WERI-Rb-1 (cell line): ENCODE measurements at regions not wholly inside any gene's neighbourhood (a gene's known extent, or its start where the extent isn't known, plus 50 kb on each side); places are given as distances from the start of the nearest gene placed in this dataset.

ENCODE experiments used
- DNase-seq: peaks from one replicate; pipeline ENCODE4 v3.0.0-alpha.2; 2020
- H3K27ac ChIP-seq: fragments of 250-450 bp; sonication (Bioruptor Pico); 2 replicates; pipeline ENCODE4 v1.5.1; 2020; ENCODE audit warnings: mild to moderate bottlenecking, moderate library complexity
- H3K27me3 ChIP-seq: fragments of 250-450 bp; sonication (Bioruptor Pico); 2 replicates; pipeline ENCODE4 v1.5.1; 2021; ENCODE audit warnings: mild to moderate bottlenecking, low read depth, moderate library complexity; ENCODE audit not compliant: insufficient read depth, severe bottlenecking
- H3K36me3 ChIP-seq: fragments of 250-450 bp; sonication (Bioruptor Pico); 2 replicates; pipeline ENCODE4 v1.5.1; 2020; ENCODE audit warnings: mild to moderate bottlenecking, moderate library complexity
- H3K4me3 ChIP-seq: 2 replicates; pipeline ENCODE4 v1.5.1; 2011; ENCODE audit warnings: low read depth, mild to moderate bottlenecking, control low read depth, low read length
- H3K9me3 ChIP-seq: fragments of 250-450 bp; sonication (Bioruptor Pico); 2 replicates; pipeline ENCODE4 v1.5.1; 2021; ENCODE audit warnings: mild to moderate bottlenecking, moderate library complexity; ENCODE audit not compliant: severe bottlenecking
- TF ChIP-seq, protein P1 (sequence below): IDR thresholded peaks from 2 replicates; pipeline ENCODE4 v1.5.1; 2011; ENCODE audit warnings: low read depth, mild to moderate bottlenecking, control low read depth, inconsistent platforms, low read length

DNA sequence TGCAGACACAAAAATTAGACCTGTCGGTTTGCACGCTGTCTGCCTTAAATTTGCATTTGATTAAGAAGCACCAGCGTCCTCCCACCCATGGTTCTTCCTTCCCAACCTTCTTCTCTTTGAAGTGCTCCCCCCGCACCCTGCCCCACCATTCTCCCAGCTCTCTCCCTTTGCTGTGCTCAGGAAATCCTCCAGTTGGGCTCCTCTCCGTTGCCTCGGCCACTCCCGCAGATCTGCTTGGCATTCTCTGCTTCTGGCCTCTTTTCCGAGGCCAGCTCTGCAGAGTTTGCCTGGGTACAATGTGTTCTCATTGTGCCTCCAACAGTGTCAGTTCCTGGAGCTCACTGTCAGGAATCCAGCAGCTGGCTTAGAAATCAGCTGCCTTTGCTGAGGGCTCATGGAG is 126.1 kb downstream of the NAV1 start:
- H3K9me3 ChIP-seq: no peaks in the 10 kb centered on the region
- no peak overlapping the region for H3K27ac ChIP-seq
- H3K36me3 ChIP-seq: peaks cover 8% of the 10 kb centered on the region
- TF ChIP-seq, protein P1, sequence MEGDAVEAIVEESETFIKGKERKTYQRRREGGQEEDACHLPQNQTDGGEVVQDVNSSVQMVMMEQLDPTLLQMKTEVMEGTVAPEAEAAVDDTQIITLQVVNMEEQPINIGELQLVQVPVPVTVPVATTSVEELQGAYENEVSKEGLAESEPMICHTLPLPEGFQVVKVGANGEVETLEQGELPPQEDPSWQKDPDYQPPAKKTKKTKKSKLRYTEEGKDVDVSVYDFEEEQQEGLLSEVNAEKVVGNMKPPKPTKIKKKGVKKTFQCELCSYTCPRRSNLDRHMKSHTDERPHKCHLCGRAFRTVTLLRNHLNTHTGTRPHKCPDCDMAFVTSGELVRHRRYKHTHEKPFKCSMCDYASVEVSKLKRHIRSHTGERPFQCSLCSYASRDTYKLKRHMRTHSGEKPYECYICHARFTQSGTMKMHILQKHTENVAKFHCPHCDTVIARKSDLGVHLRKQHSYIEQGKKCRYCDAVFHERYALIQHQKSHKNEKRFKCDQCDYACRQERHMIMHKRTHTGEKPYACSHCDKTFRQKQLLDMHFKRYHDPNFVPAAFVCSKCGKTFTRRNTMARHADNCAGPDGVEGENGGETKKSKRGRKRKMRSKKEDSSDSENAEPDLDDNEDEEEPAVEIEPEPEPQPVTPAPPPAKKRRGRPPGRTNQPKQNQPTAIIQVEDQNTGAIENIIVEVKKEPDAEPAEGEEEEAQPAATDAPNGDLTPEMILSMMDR: no peak
- H3K4me3 ChIP-seq: no peak overlapping the region
- no peaks in the 10 kb centered on the region for H3K27me3 ChIP-seq
- no peak for DNase-seq

GRCh38 chr1:201666102-201666501 is 127.2 kb downstream of the NAV1 start:
- DNase-seq: no peak

DNA sequence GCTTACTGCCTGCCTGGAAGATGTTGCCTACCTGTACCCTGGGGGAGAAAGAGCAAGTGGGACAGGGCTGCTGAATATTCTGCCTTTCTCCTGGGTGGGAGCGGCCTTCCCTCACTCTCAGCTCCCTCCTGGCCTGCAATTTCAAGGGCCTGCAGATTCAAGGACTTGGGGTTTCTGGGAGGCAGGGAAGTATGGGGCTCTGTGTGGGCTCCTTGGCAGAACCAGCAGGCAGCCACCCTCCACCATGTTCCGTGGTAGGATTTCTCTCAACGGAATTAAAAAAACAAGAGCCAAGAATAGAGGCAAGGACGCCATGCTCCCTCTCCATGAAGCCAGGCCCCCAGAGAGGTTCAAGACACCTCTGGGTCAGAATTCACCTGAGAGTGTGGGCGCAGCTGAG is 127.7 kb downstream of the NAV1 start:
- no peaks in the 10 kb centered on the region for H3K27me3 ChIP-seq
- H3K36me3 ChIP-seq: peaks cover 3% of the 10 kb centered on the region
- H3K27ac ChIP-seq: peak overlapping the region; percentile 11
- TF ChIP-seq, protein P1: no peak
- no peak overlapping the region for H3K4me3 ChIP-seq
- no peaks in the 10 kb centered on the region for H3K9me3 ChIP-seq
- no peak for DNase-seq

More at GRCh38 chr1:201666102-201666501, 127.2 kb downstream of the NAV1 start:
- peaks cover 3% of the 10 kb centered on the region for H3K36me3 ChIP-seq
- TF ChIP-seq, protein P1: no peak
- peak overlapping the region; percentile 43 for H3K27ac ChIP-seq
- no peaks in the 10 kb centered on the region for H3K9me3 ChIP-seq
- H3K4me3 ChIP-seq: no peak overlapping the region
- no peaks in the 10 kb centered on the region for H3K27me3 ChIP-seq

GRCh38 chr1:201667479-201667878 is 128.6 kb downstream of the NAV1 start:
- H3K4me3 ChIP-seq: no peak overlapping the region
- no peaks in the 10 kb centered on the region for H3K27me3 ChIP-seq
- peaks cover 3% of the 10 kb centered on the region for H3K36me3 ChIP-seq
- DNase-seq: no peak
- TF ChIP-seq, protein P1: no peak
- H3K9me3 ChIP-seq: no peaks in the 10 kb centered on the region
- no peak overlapping the region for H3K27ac ChIP-seq

GRCh38 chr1:201670517-201670916 is 131.6 kb downstream of the NAV1 start:
- Histone ChIP-seq H3K27ac (no peak overlapping the region), H3K27me3 (no peaks in the 10 kb centered on the region), H3K36me3 (no peaks in the 10 kb centered on the region), H3K9me3 (no peaks in the 10 kb centered on the region), H3K4me3 (no peak overlapping the region)
- DNase-seq: no peak
- TF ChIP-seq, protein P1: no peak

- H3K4me3 ChIP-seq: no peak overlapping the region
- TF ChIP-seq, protein P1: no peak
- no peaks in the 10 kb centered on the region for H3K9me3 ChIP-seq
- no peak for DNase-seq
- no peaks in the 10 kb centered on the region for H3K27me3 ChIP-seq
- H3K36me3 ChIP-seq: no peaks in the 10 kb centered on the region
- H3K27ac ChIP-seq: no peak overlapping the region
Observed at GRCh38 chr1:201672685-201673084, 133.8 kb downstream of the NAV1 start.
